Stimulated activated CD8-positive, alpha-beta memory T cell treated with anti-CD3 and anti-CD28 coated beads, Interleukin-12 subunit alpha, Interleukin-12 subunit beta, amount 100 ng/mL, for 1 hour (primary cell): ENCODE measurements at regions not wholly inside any gene's neighbourhood (a gene's known extent, or its start where the extent isn't known, plus 50 kb on each side); places are given as distances from the start of the nearest gene placed in this dataset.
"Not testable (repeated sequence)": the region's sequence is repeated elsewhere in the genome, so short reads cannot be mapped to it uniquely, and the experiment has no call there.

Source experiments
- DNase-seq: peaks from one replicate; pipeline ENCODE4 v3.0.0-alpha.2; 2020; ENCODE audit warnings: low read depth

GRCh38 chr9:30534455-30534854 is 1850.0 kb upstream of the ACO1 start:
- no peak for DNase-seq

- DNase-seq, result no peak
These were observed 1849.5 kb upstream of the ACO1 start for GRCh38 chr9:30534896-30535295.

GRCh38 chr9:30536494-30536893 is 1847.9 kb upstream of the ACO1 start:
- no peak for DNase-seq

- DNase-seq, result not testable (repeated sequence)
These were observed 1844.7 kb upstream of the ACO1 start for GRCh38 chr9:30539696-30540095.

GRCh38 chr9:30574355-30575151 is 1809.9 kb upstream of the ACO1 start:
- DNase-seq, result no peak

- DNase-seq, result no peak
These were observed 1809.2 kb upstream of the ACO1 start for GRCh38 chr9:30575218-30575617.

- DNase-seq, result no peak
These were observed 1808.8 kb upstream of the ACO1 start for GRCh38 chr9:30575691-30576090.

- no peak for DNase-seq
These were observed 1804.6 kb upstream of the ACO1 start for GRCh38 chr9:30579810-30580209.

GRCh38 chr9:30582240-30582639 is 1802.2 kb upstream of the ACO1 start:
- no peak for DNase-seq

GRCh38 chr9:30584559-30584958 is 1799.9 kb upstream of the ACO1 start:
- DNase-seq, result no peak

- no peak for DNase-seq
These were observed 1793.0 kb upstream of the ACO1 start for GRCh38 chr9:30591461-30591860.

- DNase-seq, result no peak
These were observed 1786.8 kb upstream of the ACO1 start for GRCh38 chr9:30597608-30598007.

GRCh38 chr9:30605936-30606335 is 1778.5 kb upstream of the ACO1 start:
- no peak for DNase-seq

GRCh38 chr9:30609713-30610112 is 1774.7 kb upstream of the ACO1 start:
- DNase-seq, result no peak

GRCh38 chr9:30616782-30617181 is 1767.7 kb upstream of the ACO1 start:
- not testable (repeated sequence) for DNase-seq

GRCh38 chr9:30622561-30622960 is 1761.9 kb upstream of the ACO1 start:
- no peak for DNase-seq

- no peak for DNase-seq
These were observed 1755.4 kb upstream of the ACO1 start for GRCh38 chr9:30628915-30629567.

GRCh38 chr9:30630459-30630858 is 1754.0 kb upstream of the ACO1 start:
- DNase-seq, result no peak

- DNase-seq, result not testable (repeated sequence)
These were observed 1737.8 kb upstream of the ACO1 start for GRCh38 chr9:30646639-30647038.

- DNase-seq, result no peak
These were observed 1722.5 kb upstream of the ACO1 start for GRCh38 chr9:30661925-30662324.

- DNase-seq, result no peak
These were observed 1713.5 kb upstream of the ACO1 start for GRCh38 chr9:30670805-30671562.

GRCh38 chr9:30673132-30673531 is 1711.3 kb upstream of the ACO1 start:
- DNase-seq, result no peak

- no peak for DNase-seq
These were observed 1707.8 kb upstream of the ACO1 start for GRCh38 chr9:30676651-30677050.
